HG02642 (cell line): ENCODE measurements at regions not wholly inside any gene's neighbourhood (a gene's known extent, or its start where the extent isn't known, plus 50 kb on each side); places are given as distances from the start of the nearest gene placed in this dataset.
"Not testable (repeated sequence)": the region's sequence is repeated elsewhere in the genome, so short reads cannot be mapped to it uniquely, and the experiment has no call there.

Experiments
- ATAC-seq: cut with Tn5 transposase; IDR thresholded peaks from one replicate; pipeline ENCODE4 v1.9.1; 2021; ENCODE audit warnings: mild to moderate bottlenecking; ENCODE audit not compliant: unreplicated experiment, poor library complexity

- no peak for ATAC-seq
These were observed 268.9 kb upstream of the OSR1 start for GRCh38 chr2:19627359-19627758.

- ATAC-seq = no peak
These were observed 265.1 kb upstream of the OSR1 start for GRCh38 chr2:19623488-19623887.

- ATAC-seq = no peak
These were observed 258.9 kb upstream of the OSR1 start for GRCh38 chr2:19617257-19617848.

- ATAC-seq = not testable (repeated sequence)
These were observed 257.0 kb upstream of the OSR1 start for GRCh38 chr2:19615402-19615801.

DNA sequence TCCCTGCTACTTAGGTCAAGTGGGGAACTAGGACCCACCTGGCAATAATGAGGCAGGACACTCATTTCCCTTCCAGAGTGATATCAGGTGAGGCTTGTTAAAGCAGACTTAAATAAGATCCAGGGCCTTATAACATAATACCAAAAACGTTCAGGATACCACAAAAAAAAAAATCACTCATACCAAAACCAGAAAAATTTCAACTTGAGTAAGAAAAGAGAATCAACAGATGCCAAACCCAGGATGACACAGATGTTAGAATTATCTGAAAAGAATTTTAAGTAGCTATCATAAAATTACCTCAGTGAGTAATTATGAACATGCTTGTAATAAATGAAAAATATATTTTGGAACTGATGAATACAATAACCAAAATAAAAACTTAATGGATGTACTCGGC lies 255.6 kb upstream of the OSR1 start:
- no peak for ATAC-seq

- no peak for ATAC-seq
These were observed 253.3 kb upstream of the OSR1 start for GRCh38 chr2:19611491-19612332.

DNA sequence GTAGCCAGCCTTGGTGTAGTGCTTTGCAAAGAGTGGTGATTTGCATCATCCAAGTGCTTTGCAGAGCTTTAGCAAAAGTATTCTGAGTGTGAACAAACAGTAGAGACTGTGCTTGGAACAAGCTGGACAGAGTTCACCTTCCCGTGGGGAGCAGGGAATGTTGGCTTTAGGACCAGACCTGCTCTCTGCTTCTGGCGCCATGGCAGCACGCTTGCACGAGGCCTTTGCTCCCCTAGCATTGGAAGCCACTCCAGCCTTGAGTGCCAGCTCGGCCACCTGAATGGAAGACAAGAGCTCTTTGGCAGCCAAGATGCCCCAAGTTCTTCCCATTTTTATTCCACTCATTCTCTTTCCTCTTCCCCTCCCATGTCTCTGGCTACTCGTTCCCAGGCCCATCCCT lies 250.8 kb upstream of the OSR1 start:
- no peak for ATAC-seq

- ATAC-seq = no peak
These were observed 249.7 kb upstream of the OSR1 start for GRCh38 chr2:19607931-19608771.

- ATAC-seq = no peak
These were observed 249.0 kb upstream of the OSR1 start for GRCh38 chr2:19607400-19607799.

GRCh38 chr2:19600982-19601381 lies 242.6 kb upstream of the OSR1 start:
- ATAC-seq = no peak

DNA sequence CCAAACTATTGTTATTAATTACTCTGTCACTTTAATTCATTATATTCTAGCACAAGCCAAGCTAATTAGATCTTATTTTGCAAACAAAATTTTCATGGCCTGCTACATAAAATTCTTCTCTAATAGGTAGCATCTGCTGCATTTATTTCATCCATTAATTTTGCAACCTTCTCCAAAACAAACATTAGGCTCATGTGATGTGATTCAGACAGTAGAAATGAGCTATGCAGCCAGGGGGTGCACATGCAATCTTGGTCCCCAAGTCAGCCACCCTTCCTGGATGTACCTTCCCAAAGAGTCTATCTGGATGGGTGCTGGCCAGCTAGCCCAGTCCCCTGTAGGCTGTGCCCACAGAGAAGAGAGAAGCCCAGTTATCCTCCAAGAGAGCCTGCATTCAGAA lies 242.1 kb upstream of the OSR1 start:
- ATAC-seq = no peak

DNA sequence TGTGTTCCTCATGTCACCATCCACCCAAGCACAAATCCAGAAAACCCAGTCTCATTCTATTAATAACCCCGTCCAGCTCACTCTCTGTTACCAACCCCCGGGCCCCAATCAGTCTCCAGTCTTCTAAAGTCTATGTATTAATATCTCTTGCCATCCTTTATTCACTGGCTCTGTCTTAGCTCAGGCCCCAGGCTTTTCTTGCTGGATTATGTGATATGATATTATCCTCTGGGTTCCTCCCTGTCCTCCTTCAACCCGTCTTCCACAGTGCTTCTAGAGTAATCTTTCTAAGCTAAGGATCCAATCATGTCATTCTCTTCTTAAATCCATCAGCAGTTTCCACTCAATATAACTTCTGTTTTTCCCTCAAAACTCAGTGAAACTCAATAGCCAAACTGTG lies 240.5 kb upstream of the OSR1 start:
- no peak for ATAC-seq

GRCh38 chr2:19592197-19592596 lies 233.8 kb upstream of the OSR1 start:
- no peak for ATAC-seq

GRCh38 chr2:19589791-19590190 lies 231.4 kb upstream of the OSR1 start:
- ATAC-seq = no peak

DNA sequence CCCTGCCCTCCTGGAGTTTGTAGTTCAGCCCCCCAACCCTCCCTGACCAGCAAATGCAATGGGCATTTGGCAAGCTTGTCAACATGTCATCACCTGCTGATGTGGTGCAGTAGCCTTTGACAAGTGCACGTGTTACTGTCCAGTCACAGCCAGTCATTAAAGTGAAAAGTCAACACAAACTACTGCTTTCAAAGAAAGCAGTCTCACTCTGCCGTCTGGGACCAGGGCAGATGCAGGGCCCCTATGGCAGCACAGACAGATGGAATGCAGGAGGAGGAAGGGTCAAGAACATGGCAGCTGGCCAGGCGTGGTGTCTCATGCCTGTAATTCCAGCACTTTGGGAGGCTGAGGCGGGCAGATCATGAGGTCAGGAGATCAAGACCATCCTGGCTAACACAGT lies 222.4 kb upstream of the OSR1 start:
- ATAC-seq = no peak

GRCh38 chr2:19580264-19580663 lies 221.8 kb upstream of the OSR1 start:
- ATAC-seq = no peak

GRCh38 chr2:19579461-19579860 lies 221.0 kb upstream of the OSR1 start:
- no peak for ATAC-seq

DNA sequence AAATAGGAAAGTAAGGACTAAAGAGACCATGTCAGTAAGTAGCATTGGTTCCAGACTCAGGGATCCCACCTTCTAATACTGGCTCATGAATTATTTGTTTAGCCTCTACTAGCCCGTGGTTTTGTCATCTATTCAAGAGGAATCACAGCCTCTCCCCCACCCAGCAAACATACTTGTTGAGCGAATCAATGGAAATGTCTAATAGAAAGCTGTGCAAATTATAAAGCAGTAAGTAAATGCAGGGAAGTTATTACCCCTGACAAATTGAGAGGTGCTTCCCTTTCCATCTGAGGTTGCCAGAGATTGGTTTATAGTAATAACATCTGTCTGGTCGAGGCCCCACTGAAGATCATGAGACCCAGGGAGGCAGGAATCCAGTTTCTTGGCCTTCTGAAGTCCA lies 219.3 kb upstream of the OSR1 start:
- no peak for ATAC-seq

DNA sequence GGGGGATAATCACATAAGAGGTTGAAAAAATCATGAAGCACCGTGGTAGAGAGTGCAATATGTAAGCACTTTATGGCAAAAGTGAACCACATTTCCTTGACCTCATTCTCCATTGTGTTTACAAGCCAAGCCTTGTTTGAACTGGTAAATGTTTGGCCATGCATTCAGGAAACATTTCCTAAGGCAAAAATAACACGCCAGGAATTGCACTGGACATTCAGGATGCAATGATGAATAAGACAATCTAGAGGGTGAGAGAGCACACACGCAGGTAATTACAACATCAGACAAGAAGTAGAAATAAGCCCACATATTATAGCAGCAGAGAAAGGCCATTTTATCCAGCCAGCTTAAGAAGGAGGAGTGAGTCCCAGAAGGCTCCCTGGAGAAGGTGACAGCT lies 218.0 kb upstream of the OSR1 start:
- no peak for ATAC-seq

DNA sequence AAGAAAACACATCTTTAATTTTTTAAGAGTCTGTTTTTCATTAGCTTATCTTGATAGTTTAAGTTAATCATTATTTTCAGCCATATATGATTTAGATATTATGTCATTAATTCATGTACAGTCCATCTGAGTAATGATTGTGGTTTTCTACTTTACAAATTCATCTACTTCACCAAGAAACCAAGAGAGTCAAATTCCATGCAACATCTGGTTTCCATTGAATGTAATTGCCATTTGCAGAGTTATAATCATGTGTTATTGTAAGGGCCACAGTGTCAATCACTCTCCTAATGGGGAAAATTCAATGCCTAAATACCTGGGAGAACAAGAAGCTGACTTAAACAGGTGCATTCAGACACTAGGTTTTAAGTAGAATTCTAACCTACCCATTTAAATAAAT lies 217.2 kb upstream of the OSR1 start:
- no peak for ATAC-seq

GRCh38 chr2:19574778-19575260 lies 216.4 kb upstream of the OSR1 start:
- ATAC-seq = no peak
